HG02678 (cell line): ENCODE measurements at regions not wholly inside any gene's neighbourhood (a gene's known extent, or its start where the extent isn't known, plus 50 kb on each side); places are given as distances from the start of the nearest gene placed in this dataset.

ENCODE experiments used
- ATAC-seq: cut with Tn5 transposase; IDR thresholded peaks from one replicate; pipeline ENCODE4 v1.9.1; 2021; ENCODE audit warnings: mild to moderate bottlenecking, moderate library complexity; ENCODE audit not compliant: unreplicated experiment

DNA sequence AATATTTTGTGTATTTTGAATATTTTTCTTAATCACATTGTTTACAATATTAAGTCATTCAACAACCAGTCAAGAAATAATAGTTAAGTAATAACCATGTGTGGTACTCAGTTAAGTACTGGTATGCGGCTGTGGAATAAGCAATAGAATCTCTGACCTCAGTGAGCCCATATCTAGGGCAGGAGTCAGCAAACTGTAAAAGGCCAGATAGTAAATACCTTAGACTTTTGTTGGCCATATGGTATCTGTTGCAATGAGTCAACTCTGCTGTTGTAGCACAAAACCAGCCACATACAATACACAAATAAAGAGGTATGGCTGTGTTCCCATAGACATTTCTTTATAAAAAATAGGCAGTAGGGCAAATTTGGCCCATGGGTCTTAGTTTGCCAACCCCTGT, 311.6 kb upstream of the SEMA3A start:
- no peak for ATAC-seq

DNA sequence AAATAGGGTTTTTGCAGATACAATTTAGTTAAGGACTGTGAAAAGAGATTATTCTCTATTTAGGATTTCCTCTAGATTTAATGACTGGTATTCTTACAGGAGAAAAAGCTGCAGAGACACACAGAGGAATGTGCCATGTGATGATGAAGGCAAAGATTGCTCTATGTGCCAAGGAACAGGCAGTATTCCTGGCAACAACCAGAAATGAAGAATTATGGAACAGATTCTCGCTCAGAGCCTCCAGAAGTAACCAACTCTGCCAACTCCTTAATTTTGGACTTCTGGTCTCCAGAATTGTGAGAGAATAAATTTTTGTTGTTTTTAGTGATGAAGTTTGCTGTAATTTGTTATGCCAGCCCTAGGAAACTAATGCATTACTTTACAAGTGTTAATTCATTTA, 307.6 kb upstream of the SEMA3A start:
- ATAC-seq = no peak

DNA sequence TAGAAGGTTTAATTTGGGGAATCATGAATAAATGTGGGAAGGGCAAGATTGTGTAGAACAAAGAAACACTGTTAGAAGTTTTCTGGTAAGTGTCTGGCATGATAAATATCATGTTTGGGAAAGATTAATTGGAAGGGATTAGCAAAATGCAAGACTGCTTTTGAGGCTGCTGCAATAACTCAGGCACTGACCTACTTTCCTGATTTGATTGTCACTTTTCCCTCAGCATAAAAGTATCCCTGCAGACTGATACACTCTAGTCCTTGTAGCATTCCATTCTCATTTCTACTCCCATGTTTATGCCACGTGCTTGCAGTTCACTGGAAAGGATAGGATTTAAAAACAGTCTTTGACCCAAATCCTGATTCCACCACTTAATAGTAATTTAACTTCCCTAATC, 303.3 kb upstream of the SEMA3A start:
- no peak for ATAC-seq

DNA sequence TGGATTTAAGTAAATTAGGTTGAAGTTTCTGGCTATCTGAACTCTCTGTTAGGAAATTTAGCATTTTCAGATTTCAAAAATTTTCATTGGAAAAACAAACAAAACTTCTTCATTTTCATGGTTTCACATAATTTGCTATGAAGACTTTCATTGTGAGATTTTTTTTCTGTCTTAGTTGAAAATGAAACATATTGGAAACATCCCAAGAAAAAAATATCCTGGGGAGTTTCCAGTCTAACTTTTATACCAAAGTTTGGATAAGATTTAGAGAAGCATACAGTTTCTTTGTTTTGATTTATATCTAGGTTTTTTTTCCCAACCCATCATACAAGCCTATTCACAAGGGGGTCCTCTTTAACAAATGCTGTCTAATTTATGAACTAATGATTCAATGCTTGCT, 300.5 kb upstream of the SEMA3A start:
- ATAC-seq = no peak

DNA sequence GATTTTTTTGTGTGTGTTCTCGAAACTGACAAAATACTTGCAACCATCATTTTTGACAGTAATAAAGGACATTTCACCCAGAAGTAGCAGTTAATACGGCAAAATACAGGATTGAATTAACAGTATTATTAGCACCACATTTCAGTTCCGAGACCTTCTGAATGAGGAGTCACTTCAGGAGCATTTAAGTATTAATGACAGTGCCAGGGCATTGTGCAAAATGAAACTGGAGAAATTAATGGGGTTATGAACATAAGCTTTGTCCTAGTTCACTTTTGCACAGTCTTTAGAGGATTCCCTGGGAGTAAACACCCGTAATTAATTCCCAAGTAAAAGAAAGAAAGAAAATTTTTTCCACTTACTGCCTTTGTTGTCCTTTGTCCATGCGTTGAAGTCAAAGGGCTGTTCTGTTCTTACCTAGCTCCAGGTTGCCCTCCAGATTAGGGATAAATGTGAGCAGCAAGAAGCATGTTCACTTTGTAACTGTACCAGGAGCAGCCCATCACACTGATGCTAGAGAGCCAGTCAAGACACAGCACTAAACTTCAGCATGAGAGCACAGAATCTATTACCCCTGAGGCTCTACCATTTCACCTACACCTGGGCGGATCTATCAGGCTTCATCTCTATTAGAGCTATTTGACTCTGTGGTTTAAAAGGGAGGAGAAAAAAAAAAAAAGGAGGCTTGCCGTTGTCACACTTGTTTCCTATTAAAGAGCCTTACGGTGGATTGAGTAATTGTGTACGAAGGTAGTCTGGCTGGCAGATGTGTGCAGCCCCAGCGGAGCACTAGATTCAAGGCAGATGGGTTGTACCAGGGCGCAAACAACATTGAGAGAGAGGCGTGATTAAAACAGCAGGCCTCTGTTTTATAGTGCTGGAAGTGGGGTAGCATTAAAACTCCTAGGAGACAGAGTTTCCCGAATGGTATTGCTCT, 297.8 kb upstream of the SEMA3A start:
- ATAC-seq = no peak

DNA sequence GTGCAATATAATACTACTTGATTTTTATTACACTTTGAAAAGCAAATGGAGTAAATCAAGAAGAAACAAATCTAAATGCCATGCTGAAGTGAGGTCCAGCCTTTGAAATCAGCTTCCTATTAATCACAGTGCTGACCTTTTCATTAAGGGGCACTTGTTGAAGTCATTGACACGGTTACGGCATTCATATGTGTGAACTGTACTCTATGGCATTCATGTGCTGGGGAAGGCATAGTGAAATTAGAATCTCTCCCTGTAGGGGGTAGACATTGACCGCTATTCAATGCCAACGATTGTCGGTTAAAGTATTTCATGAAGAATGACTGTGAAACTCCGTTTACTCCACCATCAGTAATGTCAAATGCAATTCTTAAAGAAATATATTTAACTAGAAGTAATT, 296.1 kb upstream of the SEMA3A start:
- no peak for ATAC-seq

DNA sequence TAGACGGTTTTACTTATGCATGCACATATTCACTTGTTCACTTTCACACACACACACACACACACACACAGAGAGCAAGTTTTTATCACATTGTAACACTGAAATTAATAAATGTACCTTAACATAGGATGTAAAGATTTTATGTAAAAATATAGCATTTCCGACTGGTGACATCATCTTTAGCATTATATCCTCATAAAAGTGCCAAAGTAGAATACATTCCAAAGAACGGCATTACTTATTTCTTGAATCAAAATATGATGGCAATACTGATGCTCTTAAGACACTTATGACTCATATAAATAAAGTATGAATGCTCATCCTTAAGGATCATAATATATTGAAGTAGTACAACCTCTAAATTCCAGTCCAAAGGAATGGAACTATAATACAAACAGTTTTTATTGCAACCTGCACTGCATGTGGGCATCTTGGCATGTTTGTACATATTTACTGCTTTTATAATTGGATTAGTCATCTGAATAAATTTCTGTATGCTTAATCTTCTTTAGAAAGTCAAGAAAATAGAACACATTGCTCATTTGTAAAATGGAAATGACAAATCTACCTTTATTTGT, 290.0 kb upstream of the SEMA3A start:
- no peak for ATAC-seq

DNA sequence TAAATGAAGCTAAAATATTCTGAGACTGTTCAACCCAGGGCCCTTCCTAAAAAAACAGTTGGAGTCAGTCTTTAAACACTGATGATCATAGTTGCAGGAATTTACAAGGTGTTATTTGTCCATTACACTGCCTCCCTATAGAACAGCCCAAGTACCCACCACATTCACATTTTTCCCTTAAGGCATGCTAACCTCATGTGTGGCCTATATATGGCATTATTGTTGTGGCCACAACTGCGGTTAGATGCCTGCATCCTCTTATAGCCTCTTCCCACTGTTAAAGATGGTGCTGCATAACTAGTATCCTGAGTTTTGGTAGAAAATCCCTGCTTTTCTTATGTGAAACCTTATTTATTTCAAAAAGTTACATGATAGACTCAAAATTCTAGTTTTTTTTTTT, 287.9 kb upstream of the SEMA3A start:
- no peak for ATAC-seq

DNA sequence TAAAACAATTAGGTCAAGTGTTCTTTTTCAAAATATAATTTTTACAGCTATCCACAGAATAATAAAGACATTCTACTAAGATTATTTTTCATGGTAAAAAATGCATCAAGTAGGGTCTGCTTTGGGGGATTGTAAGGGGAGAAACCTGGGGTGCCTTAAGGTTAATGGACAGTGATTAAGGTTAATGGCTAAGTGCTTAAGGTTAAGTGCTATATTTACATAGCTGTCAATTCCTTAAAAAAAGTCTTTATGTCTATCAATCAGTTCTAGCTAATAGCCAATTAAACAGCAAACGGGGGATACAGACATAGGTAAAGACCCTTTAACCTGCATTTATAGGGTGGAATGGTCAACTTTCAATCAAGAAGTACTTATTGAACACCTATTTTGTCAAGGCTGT, 284.5 kb upstream of the SEMA3A start:
- no peak for ATAC-seq

DNA sequence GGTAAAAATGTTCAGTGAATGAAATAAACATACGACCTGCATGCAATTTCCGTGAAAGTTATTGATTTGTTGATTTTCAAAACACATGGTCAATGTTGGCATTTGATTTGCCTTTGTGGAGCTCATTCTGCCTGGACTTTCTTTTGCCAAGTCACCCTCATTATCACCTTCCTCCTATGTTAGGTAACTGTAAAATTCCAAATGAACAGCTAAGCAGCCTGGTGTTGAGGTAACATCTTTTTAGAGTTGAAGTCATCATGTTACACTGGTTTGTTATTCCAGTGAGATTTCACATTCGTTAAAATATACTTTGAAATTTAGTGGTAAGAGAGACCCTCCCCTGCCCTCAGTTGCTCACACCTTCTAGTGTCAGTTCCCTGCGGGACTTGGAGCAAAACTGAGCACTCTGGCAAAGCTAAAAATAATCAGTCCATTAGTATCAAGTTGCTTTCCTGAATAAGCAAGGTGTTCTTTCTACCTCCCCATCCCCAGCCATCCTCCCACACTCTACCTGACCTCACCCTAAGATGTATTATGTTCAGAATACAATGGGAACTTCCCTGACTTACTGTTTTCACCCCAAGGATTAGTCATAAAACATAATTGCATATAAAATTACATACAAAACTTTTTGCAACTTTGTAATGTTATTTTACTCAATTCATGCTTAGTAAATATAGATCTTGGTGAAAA, 283.3 kb upstream of the SEMA3A start:
- ATAC-seq = no peak

DNA sequence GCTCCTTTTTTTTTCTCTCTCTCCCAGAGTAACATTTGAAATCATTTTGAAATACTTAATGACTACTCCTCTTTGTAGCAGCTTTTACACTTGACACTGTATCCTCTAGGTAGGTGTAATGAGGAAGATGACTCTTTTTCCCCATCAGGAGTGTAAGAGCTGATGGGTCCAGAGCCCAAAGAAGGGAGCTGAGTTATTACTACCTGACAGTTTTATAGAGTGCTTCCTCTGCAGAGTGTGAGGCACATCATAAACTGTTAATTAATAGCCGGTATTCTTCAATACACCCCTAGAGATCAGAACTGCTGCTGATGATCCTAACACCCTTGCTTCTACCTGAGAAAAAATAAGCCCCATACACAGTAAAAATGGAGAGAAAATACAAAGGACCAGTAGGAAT, 279.8 kb upstream of the SEMA3A start:
- ATAC-seq = no peak

DNA sequence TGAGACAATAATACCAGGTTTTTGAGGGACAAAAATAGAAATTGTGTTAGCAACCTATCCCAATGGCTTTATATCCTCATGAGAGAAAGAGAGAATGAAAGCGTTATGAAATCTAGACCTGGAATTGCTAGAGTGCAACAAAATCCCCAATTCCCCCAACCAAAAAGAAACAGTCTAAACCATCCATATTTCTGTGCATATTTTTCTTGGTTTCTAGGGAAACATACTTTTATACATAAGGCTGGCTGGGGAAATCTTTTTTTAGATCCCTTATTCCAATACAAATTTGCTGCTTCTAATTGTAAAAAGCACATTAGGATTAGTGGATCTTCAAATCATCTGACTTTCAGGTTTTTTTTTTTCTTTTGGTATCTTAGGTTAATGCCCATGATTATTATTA, 277.0 kb upstream of the SEMA3A start:
- no peak for ATAC-seq

DNA sequence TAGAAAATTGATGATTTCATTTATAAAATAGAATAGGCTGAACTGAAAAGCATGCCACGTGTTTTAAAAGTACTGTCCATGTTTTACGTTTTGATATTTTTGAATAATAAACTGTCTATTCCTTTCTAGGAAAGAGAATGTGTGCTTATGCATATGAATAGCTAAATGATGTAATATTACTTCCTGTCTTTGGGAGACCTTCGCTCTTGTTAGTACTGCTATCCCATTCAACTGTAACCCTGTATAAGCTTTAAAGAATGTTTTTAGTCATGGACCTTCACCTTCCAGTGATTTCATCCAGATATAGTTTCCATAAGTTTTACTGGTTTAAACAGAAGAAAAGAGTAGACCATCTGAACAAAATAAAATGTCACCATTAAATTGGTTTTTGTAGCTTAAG, 274.4 kb upstream of the SEMA3A start:
- ATAC-seq = no peak

DNA sequence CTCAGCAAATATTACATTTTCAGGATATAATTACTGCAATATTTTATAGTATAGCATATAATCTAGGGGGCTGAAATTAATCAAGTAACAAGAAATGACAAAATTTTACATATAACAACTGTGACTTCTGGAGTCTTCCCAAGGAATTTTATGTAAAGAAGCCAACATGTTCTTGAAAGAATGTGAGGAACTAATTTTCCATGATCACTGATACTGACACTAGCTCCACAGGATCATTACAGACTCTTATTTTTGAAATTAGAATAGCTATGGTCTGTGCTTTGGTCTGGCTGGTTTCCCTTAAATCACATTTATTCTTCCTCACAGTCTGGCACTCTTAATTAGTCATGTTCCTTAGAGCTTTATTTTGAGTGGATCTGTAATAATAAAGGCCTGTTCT, 267.7 kb upstream of the SEMA3A start:
- ATAC-seq = no peak

DNA sequence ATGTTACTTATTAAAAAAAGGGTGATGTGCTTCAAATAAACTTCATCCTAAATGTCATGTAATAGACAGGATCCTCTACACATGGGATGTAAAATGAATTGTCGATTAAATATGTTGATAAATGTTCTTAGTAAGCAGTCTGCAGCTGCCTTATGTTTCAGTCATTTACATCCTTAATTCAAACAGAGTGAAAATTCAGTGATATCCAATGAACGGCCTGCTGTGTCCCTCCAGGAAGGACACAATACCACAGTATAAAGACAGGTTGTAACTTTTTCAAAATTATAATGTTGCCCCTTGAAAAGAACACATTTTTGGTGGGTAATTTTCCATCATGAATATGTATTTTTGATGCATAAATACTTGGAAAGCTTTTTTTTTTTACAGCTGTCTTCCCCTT, 266.5 kb upstream of the SEMA3A start:
- ATAC-seq = no peak

DNA sequence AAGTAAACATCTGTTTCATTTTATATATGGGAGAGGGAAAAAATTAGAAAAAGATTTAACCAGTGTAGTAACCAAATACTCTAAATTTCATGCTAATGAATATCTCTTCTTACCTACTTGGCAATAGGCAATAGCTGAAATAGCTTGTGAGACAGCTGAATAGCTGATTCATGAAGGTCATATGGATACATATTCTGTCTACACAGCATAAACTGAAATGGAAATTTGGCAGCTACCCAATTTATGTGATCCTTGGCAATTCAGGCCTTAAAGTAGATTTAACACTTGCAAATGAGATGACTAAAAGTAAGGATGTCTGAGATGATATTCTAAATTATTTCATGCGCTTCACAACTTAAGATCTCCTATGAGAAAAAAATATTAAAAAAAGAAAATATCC, 261.2 kb upstream of the SEMA3A start:
- ATAC-seq = no peak

DNA sequence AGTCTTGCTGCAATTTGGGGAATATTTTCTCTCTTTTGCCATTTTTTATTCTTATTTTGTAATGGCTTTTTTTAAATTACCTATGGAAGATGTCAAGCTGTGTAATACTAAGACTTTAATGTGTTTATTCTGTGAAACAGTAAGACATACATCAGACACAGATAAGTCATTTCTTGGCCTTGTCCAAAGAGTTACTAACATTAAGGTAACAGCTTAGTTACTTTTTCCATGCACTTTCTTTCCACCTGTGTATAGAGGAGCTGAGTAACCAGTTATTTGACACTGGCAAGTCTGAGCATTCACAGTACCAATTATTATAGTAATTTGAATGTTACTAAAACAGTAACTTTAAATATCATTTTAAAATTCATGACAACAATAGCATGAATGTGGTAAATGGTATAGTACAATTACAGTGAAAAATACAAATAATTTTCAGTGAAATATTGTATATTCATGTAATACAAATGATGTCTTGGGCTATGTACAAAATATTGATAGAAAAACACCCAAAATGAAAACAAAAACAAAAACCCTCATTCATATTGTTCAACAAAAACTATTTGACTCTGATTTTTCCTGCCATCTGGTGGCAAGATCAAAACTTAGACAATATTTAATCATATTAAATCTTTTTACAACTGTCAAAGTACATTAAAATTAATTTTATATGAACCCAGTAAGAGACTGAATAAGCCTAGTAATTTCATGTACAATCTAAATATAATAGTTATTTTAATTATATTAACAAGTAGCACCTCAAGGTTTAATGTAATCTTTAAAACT, 259.8 kb upstream of the SEMA3A start:
- no peak for ATAC-seq

DNA sequence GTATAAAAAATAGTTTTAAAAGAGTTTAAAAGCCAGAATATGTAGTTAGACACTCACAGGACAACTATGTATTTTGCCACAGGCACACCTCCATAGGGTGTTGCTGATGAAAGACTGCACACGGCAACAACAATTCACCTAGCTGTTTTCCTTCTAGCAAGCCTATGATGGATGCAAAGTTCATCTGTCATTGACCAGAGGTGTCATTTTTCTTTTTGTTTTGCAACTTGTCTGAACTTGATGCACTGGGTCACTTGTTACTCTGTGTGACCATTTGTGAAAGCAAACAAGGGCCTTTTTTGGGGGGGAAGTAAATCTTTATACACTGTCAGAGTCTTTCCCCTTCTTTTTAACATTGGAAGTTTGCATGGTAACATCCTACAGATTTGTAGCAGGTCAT, 258.0 kb upstream of the SEMA3A start:
- ATAC-seq = no peak

DNA sequence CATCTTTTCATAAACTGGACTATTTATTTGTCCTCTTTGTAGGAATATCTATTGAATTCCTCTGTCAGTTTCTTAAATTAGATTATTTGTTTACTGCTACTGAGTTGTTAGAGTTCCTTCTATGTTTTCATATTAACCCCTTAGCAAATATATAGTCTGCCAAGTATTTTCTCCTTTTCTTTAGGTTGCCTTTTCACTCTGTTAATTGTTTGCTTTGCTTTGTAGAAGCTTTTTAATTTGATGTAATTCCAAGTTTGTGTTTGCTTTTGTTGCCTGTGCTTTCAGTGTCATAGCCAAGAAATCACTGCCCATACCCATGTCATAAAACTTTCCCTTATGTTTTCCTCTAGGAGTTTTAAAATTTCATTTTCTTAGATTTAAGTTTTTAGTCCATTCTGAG, 256.2 kb upstream of the SEMA3A start:
- ATAC-seq = no peak

DNA sequence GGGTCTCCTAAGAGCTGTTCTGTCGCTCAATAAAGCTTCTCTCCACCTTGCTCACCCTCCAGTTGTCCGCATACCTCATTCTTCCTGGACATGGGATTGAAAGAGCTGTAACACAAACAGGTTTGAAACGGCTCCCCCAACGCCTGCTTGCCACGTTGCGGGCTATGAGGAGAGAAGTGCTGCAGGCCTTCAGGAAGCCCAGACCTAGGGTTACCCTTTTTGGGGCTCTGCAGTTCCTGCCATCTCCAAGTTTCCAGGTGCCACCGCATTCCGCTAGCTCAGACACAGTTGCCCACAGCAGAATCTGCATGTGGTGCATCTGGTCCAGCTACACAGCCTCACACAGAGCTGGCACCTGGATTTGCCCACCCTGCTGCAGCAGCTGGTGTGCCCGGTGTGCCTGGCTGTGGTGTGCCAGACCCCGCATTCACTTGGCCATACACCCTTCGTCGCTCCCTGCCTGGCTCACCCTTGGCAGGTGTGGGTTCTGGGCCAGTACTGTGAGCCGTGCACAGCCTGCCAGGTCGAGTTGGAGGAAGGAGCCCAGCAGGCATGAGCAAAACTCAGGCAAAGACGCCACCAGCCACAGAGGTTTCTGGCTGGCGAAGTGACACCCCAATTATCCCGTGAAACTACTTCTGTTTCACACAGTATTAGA, 253.2 kb upstream of the SEMA3A start:
- no peak for ATAC-seq

DNA sequence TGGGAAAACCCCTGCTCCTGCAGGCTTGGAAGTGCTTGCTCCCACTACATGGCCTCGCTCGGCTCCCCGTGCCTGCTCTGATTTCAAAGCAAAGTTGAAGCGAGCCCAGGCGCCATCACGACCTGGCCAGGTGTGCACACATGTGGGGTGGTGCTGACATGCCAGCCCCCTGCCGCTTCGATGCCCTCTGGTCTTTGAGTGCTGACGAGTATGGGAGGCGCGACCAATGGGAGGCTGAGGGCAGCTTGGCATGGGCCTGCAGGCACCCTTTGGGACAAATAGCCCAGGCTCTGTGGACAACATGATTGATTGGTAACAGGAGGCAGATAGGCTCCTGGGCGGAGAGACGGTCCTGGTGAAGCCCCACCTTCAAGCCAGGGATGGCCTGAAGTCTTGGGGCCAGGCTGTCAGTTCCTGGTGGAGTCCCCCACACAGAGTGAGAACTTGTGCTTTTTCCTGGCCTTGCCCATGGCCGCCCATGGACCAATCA, 252.4 kb upstream of the SEMA3A start:
- ATAC-seq = no peak
